ENCODE measurements at regions not wholly inside any gene's neighbourhood (a gene's known extent, or its start where the extent isn't known, plus 50 kb on each side); places are given as distances from the start of the nearest gene placed in this dataset.

- no peak for DNase-seq (ENCODE audit: low spot score)
These were observed 91.6 kb upstream of the GNPDA2 start for GRCh38 chr4:44817930-44818329.

- DNase-seq (ENCODE audit: low spot score): no peak
These were observed 79.7 kb upstream of the GNPDA2 start for GRCh38 chr4:44806071-44806470.

GRCh38 chr4:44804301-44804700 is 77.9 kb upstream of the GNPDA2 start:
- DNase-seq (ENCODE audit: low spot score): no peak

GRCh38 chr4:44801384-44801783 is 75.0 kb upstream of the GNPDA2 start:
- no peak for DNase-seq (ENCODE audit: low spot score)

GRCh38 chr4:44791831-44792230 is 65.5 kb upstream of the GNPDA2 start:
- no peak for DNase-seq (ENCODE audit: low spot score)

GRCh38 chr4:44777115-44777514 is 50.8 kb upstream of the GNPDA2 start:
- no peak for DNase-seq (ENCODE audit: low spot score)

Data from RKO (cell line).